Calu3 (cell line): ENCODE measurements at regions not wholly inside any gene's neighbourhood (a gene's known extent, or its start where the extent isn't known, plus 50 kb on each side); places are given as distances from the start of the nearest gene placed in this dataset.

Source experiments
- BruUV-seq: library from RNA; stranded (reverse); fragments of 400-500 nt; replicated peaks from 2 replicates; lab custom pipeline; 2021; lab: Mats Ljungman, UMichigan
- CTCF ChIA-PET: fragments of 300-600 bp; sonication (Branson Sonifier 250); formaldehyde crosslinking; loops from one replicate; lab custom pipeline; 2022; ENCODE audit warnings: antibody characterized with exemption; lab: Charles Lee
- DNase-seq: peaks from one replicate; pipeline ENCODE4 v3.0.0; 2022
- H3K27ac Mint-ChIP-seq: one replicate; pipeline ENCODE4 v1.8.0; 2022; ENCODE audit warnings: mixed read lengths; ENCODE audit not compliant: unreplicated experiment
- H3K27me3 Mint-ChIP-seq: one replicate; pipeline ENCODE4 v1.8.0; 2022; ENCODE audit warnings: mixed read lengths; ENCODE audit not compliant: unreplicated experiment
- H3K36me3 Mint-ChIP-seq: one replicate; pipeline ENCODE4 v1.8.0; 2022; ENCODE audit warnings: mild to moderate bottlenecking, moderate library complexity, mixed read lengths; ENCODE audit not compliant: insufficient read depth, unreplicated experiment
- H3K4me1 Mint-ChIP-seq: one replicate; pipeline ENCODE4 v1.8.0; 2022; ENCODE audit warnings: mild to moderate bottlenecking, low read depth, mixed read lengths; ENCODE audit not compliant: unreplicated experiment
- H3K4me3 Mint-ChIP-seq: one replicate; pipeline ENCODE4 v1.8.0; 2022; ENCODE audit warnings: mild to moderate bottlenecking, low read depth, moderate library complexity, mixed read lengths; ENCODE audit not compliant: unreplicated experiment
- H3K9me3 Mint-ChIP-seq: one replicate; pipeline ENCODE4 v1.8.0; 2022; ENCODE audit warnings: low read depth, mixed read lengths; ENCODE audit not compliant: unreplicated experiment
- intact Hi-C: fragments of 100-400 bp; cut with micrococcal nuclease; formaldehyde crosslinking; loops from one replicate; pipeline ENCODE4 v1.10.0; 2022; ENCODE audit not compliant: unreplicated experiment
- TF ChIP-seq, protein P1 (sequence below): fragments of 200-600 bp; IDR thresholded peaks from one replicate; pipeline ENCODE4 v1.8.0; 2022; ENCODE audit warnings: antibody characterized with exemption; ENCODE audit not compliant: unreplicated experiment

DNA sequence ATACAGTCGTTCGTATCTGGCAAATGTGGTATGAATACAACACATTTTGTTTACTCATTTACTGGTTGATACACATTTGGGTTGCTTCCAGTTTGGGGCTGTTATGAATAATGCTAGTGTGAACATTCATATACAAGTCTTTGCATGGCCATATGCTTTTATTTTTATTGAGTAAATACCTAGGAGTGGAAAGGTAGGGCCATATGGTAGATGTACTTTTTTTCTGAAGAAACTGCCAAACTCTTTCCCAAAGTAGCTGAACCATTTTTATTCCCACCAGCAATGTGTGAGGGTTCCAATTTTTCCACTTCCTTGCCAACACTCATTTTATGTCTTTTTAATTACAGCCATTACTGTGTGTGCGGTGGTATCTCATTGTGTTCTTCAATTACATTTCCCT lies 496.2 kb upstream of the NRXN1 start:
- intact Hi-C loops = no loop called here
- BruUV-seq = no TSS peak
- TF ChIP-seq, protein P1, sequence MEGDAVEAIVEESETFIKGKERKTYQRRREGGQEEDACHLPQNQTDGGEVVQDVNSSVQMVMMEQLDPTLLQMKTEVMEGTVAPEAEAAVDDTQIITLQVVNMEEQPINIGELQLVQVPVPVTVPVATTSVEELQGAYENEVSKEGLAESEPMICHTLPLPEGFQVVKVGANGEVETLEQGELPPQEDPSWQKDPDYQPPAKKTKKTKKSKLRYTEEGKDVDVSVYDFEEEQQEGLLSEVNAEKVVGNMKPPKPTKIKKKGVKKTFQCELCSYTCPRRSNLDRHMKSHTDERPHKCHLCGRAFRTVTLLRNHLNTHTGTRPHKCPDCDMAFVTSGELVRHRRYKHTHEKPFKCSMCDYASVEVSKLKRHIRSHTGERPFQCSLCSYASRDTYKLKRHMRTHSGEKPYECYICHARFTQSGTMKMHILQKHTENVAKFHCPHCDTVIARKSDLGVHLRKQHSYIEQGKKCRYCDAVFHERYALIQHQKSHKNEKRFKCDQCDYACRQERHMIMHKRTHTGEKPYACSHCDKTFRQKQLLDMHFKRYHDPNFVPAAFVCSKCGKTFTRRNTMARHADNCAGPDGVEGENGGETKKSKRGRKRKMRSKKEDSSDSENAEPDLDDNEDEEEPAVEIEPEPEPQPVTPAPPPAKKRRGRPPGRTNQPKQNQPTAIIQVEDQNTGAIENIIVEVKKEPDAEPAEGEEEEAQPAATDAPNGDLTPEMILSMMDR = no peak
- peaks cover 13% of the 10 kb centered on the region for H3K9me3 Mint-ChIP-seq
- CTCF ChIA-PET = no interaction called here
- no peak overlapping the region for H3K4me3 Mint-ChIP-seq
- DNase-seq = no peak
- H3K27me3 Mint-ChIP-seq = no peaks in the 10 kb centered on the region
- no peak overlapping the region for H3K27ac Mint-ChIP-seq
- H3K36me3 Mint-ChIP-seq = no peaks in the 10 kb centered on the region
- no peaks in the 10 kb centered on the region for H3K4me1 Mint-ChIP-seq

- no peak overlapping the region for H3K4me3 Mint-ChIP-seq
- BruUV-seq = no TSS peak
- no peak overlapping the region for H3K27ac Mint-ChIP-seq
- H3K36me3 Mint-ChIP-seq = no peaks in the 10 kb centered on the region
- TF ChIP-seq, protein P1 = no peak
- no peak for DNase-seq
- intact Hi-C loops = no loop called here
- peaks cover 7% of the 10 kb centered on the region for H3K9me3 Mint-ChIP-seq
- CTCF ChIA-PET = no interaction called here
- H3K4me1 Mint-ChIP-seq = no peaks in the 10 kb centered on the region
- H3K27me3 Mint-ChIP-seq = no peaks in the 10 kb centered on the region
These were observed 494.8 kb upstream of the NRXN1 start for GRCh38 chr2:51526766-51527165.

DNA sequence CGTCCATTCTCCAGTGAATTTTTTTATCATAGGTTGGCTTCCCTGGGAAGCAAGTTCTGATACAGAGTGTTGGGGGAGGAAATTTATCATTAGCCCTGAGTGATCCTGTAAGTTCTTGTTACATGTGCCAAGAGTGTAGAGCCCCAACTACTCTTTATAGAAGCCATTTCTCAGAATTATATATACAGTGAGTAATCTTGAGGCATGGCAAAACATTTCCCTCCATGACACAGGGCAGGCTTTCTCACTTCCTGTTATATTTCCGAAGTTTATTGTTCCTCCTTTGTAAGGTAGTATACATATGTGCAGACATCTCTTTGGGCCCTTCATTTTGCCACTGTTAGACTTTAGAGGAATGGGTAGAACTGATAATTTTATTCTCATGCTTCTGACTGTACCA lies 484.7 kb upstream of the NRXN1 start:
- Mint-ChIP-seq H3K27me3 (no peaks in the 10 kb centered on the region), H3K4me3 (no peak overlapping the region), H3K27ac (no peak overlapping the region), H3K9me3 (peaks cover 4% of the 10 kb centered on the region), H3K36me3 (no peaks in the 10 kb centered on the region), H3K4me1 (no peaks in the 10 kb centered on the region)
- TF ChIP-seq, protein P1 = no peak
- CTCF ChIA-PET = no interaction called here
- no TSS peak for BruUV-seq
- intact Hi-C loops = no loop called here
- DNase-seq = no peak

- H3K9me3 Mint-ChIP-seq = peaks cover 2% of the 10 kb centered on the region
- CTCF ChIA-PET = no interaction called here
- intact Hi-C loops = no loop called here
- no TSS peak for BruUV-seq
- H3K27me3 Mint-ChIP-seq = no peaks in the 10 kb centered on the region
- H3K27ac Mint-ChIP-seq = no peak overlapping the region
- no peaks in the 10 kb centered on the region for H3K36me3 Mint-ChIP-seq
- TF ChIP-seq, protein P1 = no peak
- no peaks in the 10 kb centered on the region for H3K4me1 Mint-ChIP-seq
- no peak overlapping the region for H3K4me3 Mint-ChIP-seq
- no peak for DNase-seq
These were observed 479.1 kb upstream of the NRXN1 start for GRCh38 chr2:51511002-51511401.
